ENCODE measurements at regions not wholly inside any gene's neighbourhood (a gene's known extent, or its start where the extent isn't known, plus 50 kb on each side); places are given as distances from the start of the nearest gene placed in this dataset.

GRCh38 chr12:85574291-85574690, 261.9 kb downstream of the RASSF9 start:
- H3K4me3 ChIP-seq (replicated peaks in 1 of 2; ENCODE audit: low read depth in 2 of 2, low read length in 2 of 2) = no peak overlapping the region
- no peak for DNase-seq (ENCODE audit: low read depth in 2 of 2)
- TF ChIP-seq, protein P1, sequence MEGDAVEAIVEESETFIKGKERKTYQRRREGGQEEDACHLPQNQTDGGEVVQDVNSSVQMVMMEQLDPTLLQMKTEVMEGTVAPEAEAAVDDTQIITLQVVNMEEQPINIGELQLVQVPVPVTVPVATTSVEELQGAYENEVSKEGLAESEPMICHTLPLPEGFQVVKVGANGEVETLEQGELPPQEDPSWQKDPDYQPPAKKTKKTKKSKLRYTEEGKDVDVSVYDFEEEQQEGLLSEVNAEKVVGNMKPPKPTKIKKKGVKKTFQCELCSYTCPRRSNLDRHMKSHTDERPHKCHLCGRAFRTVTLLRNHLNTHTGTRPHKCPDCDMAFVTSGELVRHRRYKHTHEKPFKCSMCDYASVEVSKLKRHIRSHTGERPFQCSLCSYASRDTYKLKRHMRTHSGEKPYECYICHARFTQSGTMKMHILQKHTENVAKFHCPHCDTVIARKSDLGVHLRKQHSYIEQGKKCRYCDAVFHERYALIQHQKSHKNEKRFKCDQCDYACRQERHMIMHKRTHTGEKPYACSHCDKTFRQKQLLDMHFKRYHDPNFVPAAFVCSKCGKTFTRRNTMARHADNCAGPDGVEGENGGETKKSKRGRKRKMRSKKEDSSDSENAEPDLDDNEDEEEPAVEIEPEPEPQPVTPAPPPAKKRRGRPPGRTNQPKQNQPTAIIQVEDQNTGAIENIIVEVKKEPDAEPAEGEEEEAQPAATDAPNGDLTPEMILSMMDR (IDR thresholded peaks at IDR 0.05; ENCODE audit: low read depth, low read length) = no peak

- H3K4me3 ChIP-seq (replicated peaks in 1 of 2; ENCODE audit: low read depth in 2 of 2, low read length in 2 of 2) = no peak overlapping the region
- DNase-seq (ENCODE audit: low read depth in 2 of 2) = peak; percentile 80 to 81
- TF ChIP-seq, protein P1 (IDR thresholded peaks at IDR 0.05; ENCODE audit: low read depth, low read length) = peak; percentile 72
Measured at GRCh38 chr12:85575120-85576096, 260.8 kb downstream of the RASSF9 start.

GRCh38 chr12:85580562-85581168, 255.5 kb downstream of the RASSF9 start:
- peak; percentile 22 to 55 for DNase-seq (ENCODE audit: low read depth in 2 of 2)
- TF ChIP-seq, protein P1 (IDR thresholded peaks at IDR 0.05; ENCODE audit: low read depth, low read length) = no peak
- no peak overlapping the region for H3K4me3 ChIP-seq (replicated peaks in 1 of 2; ENCODE audit: low read depth in 2 of 2, low read length in 2 of 2)

DNA sequence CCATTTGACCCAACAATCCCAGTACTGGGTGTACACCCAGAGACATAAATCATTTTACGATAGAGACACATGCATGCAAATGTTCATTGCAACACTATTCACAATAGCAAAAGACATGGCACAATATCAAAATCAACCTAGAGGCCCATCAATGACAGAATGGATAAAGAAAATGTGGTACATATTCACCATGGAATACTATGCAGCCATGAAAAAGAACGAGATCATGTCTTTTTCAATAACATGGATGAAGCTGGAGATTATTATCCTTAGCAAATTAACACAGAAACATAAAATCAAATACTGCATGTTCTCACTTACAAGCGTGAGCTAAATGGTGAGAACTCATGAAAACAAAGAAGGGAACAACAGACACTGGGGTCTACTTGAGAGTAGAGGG, 249.1 kb downstream of the RASSF9 start:
- no peak overlapping the region for H3K4me3 ChIP-seq (replicated peaks in 1 of 2; ENCODE audit: low read depth in 2 of 2, low read length in 2 of 2)
- no peak for DNase-seq (ENCODE audit: low read depth in 2 of 2)
- TF ChIP-seq, protein P1 (IDR thresholded peaks at IDR 0.05; ENCODE audit: low read depth, low read length) = no peak

- TF ChIP-seq, protein P1 (IDR thresholded peaks at IDR 0.05; ENCODE audit: low read depth, low read length) = no peak
- no peak overlapping the region for H3K4me3 ChIP-seq (replicated peaks in 1 of 2; ENCODE audit: low read depth in 2 of 2, low read length in 2 of 2)
- no peak for DNase-seq (ENCODE audit: low read depth in 2 of 2)
Measured at GRCh38 chr12:85588221-85588620, 248.0 kb downstream of the RASSF9 start.

DNA sequence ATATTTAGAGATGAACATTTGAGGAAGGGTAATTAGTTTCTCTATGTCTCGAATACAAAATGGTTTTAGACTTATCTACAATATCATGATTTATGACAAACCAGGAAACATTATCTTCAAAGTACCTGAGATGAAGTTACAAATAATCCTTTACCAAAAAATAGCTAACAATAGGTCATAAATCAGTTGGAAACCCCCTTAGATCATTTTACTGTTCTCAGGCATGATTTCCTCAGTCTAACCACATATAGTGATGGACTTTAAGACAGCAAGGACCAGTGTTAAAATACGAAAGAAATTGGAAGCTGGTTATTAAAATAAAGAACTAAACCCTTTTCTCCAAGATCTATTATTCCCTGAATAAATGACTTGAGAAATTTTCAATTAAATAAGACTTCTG, 235.4 kb downstream of the RASSF9 start:
- TF ChIP-seq, protein P1 (IDR thresholded peaks at IDR 0.05; ENCODE audit: low read depth, low read length) = no peak

More for the DNA sequence above, 235.4 kb downstream of the RASSF9 start:
- DNase-seq (ENCODE audit: low read depth in 2 of 2) = no peak
- no peak overlapping the region for H3K4me3 ChIP-seq (replicated peaks in 1 of 2; ENCODE audit: low read depth in 2 of 2, low read length in 2 of 2)
